Fibroblast of mammary gland (primary cell): ENCODE measurements at regions not wholly inside any gene's neighbourhood (a gene's known extent, or its start where the extent isn't known, plus 50 kb on each side); places are given as distances from the start of the nearest gene placed in this dataset.

Source experiments
- DNase-seq: peaks from one replicate; pipeline ENCODE4 v3.0.0-alpha.2; 2010; ENCODE audit warnings: low read depth
- H3K4me3 ChIP-seq: 2 replicates; pipeline ENCODE4 v1.5.1; 2011; ENCODE audit warnings: low read depth, mild to moderate bottlenecking, low read length, moderate library complexity; ENCODE audit not compliant: control insufficient read depth
- CTCF ChIP-seq: conservative IDR thresholded peaks from 2 replicates; pipeline ENCODE4 v1.5.1; 2011; ENCODE audit warnings: low read depth, low read length, inconsistent platforms; ENCODE audit not compliant: control insufficient read depth, insufficient read depth

GRCh38 chr6:90835596-90836212 is 248.8 kb upstream of the MAP3K7 start:
- no peak for TF ChIP-seq CTCF
- no peak overlapping the region for H3K4me3 ChIP-seq
- no peak for DNase-seq

DNA sequence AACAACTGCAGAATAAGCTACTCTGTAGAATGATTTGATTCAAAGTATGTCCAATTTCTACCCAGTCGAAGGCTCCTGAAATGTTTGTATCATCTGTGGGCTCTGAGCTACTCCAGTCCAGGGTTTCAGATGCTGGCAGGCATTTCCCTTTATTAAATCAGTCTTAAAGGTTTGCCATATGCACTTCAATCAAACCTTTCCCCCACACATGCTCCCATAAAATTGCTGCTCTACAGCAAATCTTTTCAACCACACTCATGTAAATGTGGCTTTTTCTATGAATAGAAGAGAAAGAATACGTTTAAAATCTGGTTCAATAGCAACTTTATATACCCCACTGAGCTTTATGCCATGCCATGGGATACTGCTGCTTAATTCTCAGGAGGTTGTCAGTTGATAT is 242.4 kb upstream of the MAP3K7 start:
- no peak for TF ChIP-seq CTCF
- DNase-seq, result no peak
- no peak overlapping the region for H3K4me3 ChIP-seq

DNA sequence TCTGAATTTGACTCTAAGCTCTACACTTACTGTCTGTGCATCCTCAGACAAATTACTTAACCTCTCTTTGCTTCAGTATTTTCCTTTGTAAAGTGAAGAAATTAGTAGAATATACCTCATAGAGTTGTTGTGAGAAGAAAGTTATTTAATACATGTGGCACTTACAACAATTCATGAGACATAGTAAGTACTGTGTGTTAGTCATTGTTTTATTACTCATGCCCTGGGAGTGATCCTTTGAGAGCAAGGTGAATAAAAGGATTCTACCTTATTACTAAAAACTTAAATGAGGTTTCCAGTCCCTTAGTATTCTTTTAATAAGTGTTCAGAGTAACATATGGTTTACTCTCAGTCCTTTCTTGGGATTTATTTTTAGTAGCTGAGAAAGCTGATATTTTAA is 233.6 kb upstream of the MAP3K7 start:
- no peak for TF ChIP-seq CTCF
- H3K4me3 ChIP-seq, result no peak overlapping the region
- DNase-seq, result no peak

GRCh38 chr6:90819483-90819882 is 232.6 kb upstream of the MAP3K7 start:
- TF ChIP-seq CTCF, result no peak
- no peak for DNase-seq
- no peak overlapping the region for H3K4me3 ChIP-seq

DNA sequence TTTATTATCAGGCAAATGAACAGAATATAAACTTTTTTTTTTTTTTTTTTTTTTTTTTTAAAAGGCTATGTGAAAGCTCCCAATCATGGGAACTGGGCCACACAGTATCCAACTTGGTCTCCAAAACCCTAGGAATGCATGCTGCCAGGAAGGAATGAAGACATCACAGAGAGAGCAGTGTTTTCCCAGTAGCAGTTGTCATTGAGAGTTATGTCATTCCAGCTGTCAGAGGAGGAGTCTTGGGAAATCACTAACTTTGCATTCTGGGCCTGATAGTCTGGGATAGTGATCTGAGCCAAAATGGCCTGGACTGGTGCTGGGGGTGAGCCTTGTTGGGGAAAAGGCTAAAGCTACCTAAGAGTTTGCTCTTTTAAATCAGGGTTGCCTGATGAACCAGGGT is 231.3 kb upstream of the MAP3K7 start:
- TF ChIP-seq CTCF, result no peak
- no peak for DNase-seq
- H3K4me3 ChIP-seq, result no peak overlapping the region

GRCh38 chr6:90816764-90817163 is 229.9 kb upstream of the MAP3K7 start:
- DNase-seq, result no peak
- TF ChIP-seq CTCF, result no peak
- H3K4me3 ChIP-seq, result no peak overlapping the region
